HG03280 (cell line): ENCODE measurements at regions not wholly inside any gene's neighbourhood (a gene's known extent, or its start where the extent isn't known, plus 50 kb on each side); places are given as distances from the start of the nearest gene placed in this dataset.
"Not testable (repeated sequence)": the region's sequence is repeated elsewhere in the genome, so short reads cannot be mapped to it uniquely, and the experiment has no call there.

Experiments
- ATAC-seq: cut with Tn5 transposase; IDR thresholded peaks from one replicate; pipeline ENCODE4 v1.9.1; 2021; ENCODE audit warnings: mild to moderate bottlenecking, moderate library complexity; ENCODE audit not compliant: unreplicated experiment

GRCh38 chr18:37847544-37847943, 281.9 kb upstream of the CELF4 start:
- ATAC-seq: no peak

- ATAC-seq: no peak
Measured at GRCh38 chr18:37846996-37847395, 281.4 kb upstream of the CELF4 start.

DNA sequence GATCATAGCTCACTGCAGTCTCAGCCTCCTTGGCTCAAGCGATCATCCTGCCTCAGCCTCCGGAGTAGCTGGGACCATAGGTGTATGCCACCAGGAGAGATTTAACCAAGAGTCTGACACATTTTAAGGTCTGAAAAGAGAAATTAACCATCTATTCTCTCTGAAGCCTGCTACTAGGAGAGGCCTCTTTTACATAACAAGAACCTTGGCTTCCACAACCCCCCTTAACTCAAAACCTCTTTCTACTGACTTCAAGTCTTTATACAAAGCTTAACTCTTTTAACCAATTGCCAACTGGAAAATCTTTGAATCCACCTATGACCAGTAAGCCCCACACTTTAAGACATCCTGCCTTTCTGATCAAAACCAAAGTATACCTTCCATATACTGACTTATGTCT, 279.9 kb upstream of the CELF4 start:
- no peak for ATAC-seq

DNA sequence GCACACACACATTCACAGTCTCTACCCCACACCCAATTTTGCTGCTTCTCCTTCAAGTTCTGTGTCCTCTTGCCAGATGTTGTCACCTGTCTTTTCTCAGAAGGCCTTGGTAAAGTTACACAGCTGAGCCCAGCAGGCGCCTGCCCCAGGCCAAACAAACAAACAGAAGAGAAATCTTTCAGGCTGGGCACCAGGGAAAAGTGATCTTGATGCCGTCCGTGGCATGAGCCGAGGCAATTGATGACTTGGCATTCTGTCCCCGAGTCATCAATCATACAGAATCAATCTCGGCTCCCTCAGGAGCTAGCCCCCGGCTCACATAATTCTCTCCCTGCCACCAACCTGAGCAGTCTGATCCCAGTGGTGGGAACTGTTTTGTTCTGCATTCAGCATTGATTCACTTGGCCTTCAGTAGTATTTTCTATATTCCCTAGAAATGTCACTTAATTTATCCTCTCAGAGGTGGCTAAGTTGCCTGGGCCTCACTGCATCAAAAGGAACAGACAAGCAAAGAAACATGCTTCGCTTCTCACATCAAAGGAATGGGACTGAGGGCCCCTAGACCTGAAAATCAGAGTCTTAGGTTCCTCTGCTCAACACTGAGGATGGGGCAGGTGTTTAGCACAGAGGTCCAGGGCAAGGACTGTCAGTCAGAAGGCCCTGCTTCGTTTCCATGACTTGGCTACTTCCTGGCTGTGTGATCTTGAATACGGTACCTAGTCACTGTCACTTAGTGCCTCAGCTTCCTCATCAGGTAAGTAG, 278.8 kb upstream of the CELF4 start:
- ATAC-seq: no peak

GRCh38 chr18:37838083-37838482, 272.5 kb upstream of the CELF4 start:
- ATAC-seq: no peak

- ATAC-seq: no peak
Measured at GRCh38 chr18:37836071-37836970, 270.7 kb upstream of the CELF4 start.

DNA sequence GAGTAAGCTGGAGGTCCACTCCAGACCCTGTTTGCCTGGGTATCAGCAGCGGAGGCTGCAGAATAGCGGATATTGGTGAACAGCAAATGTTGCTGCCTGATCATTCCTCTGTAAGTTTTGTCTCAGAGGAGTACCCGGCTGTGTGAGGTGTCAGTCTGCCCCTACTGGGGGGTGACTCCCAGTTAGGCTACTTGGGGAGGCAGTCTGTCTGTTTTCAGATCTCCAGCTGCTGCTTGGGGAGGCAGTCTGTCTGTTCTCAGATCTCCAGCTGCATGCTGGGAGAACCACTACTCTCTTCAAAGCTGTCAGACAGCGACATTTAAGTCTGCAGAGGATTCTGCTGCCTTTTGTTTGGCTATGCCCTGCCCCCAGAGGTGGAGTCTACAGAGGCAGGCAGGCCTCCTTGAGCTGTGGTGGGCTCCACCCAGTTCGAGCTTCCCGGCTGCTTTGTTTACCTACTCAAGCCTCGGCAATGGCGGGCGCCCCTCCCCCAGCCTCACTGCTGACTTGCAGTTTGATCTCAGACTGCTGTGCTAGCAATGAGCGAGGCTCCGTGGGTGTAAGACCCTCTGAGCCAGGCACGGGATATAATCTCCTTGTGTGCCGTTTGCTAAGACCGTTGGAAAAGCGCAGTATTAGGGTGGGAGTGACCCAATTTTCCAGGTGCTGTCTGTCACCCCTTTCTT, 266.6 kb upstream of the CELF4 start:
- not testable (repeated sequence) for ATAC-seq

DNA sequence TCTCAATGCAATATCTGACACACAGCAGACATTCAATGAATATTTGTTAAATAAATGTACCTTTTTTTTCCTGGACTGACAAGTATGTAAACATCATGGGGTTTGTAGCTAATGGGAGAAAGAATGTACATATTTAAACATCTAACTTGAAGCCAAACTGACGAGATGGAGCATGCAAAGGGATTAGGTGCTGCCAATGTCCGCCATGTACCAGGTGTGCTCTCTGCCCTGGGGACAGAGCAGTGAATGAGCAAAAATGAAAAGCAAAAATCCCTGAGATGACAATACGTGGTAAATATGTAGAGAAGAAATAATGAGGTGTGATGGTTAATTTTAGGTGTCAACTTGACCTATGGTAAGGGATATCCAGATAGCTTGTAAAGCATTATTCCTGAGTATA, 247.4 kb upstream of the CELF4 start:
- no peak for ATAC-seq

- no peak for ATAC-seq
Measured at GRCh38 chr18:37805773-37806404, 240.3 kb upstream of the CELF4 start.

DNA sequence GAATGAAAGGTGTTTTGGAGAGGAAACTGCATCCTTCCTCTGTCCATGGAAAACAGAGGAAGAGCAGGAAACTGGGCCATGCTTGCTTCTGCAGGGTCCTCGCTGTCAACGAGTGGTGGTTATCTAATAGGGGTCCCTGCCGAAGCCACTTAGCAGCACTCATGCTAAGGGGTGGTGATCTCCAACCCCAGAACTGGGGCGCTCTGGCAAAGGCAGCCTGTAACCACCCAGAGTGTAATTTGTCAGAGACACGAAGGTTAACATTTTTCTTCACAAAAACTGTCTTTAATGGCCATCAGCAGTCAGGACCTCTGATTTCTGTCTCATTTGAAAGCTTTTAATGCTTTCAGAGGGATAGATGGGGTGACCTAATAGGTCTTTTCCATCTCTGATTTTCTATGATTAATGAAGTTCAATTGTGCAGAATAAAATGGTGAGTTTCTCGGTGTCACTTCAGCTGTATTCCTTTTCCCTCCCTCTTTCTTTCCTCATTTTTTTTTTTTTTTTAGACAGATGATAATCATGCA, 231.3 kb upstream of the CELF4 start:
- ATAC-seq: no peak

- ATAC-seq: no peak
Measured at GRCh38 chr18:37787452-37787851, 221.9 kb upstream of the CELF4 start.

DNA sequence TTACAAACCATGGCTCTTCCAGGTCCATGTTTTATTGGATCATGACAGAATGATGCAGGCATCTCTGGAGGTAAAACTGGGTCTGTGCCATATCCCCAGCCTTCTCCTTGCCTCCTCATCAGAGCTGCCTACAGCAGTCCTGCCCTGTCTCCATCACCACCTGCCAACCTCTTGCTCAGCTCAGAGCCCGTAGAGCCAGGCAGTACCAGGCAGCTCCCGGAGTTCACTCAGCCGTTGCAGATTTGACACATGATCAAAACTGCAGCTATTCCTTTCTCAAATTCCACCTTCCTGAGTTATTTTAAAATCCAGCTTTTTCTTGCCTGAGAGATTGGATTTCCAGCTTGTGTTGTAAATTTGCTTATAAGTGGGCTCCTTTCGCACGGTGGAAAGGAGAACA, 218.2 kb upstream of the CELF4 start:
- ATAC-seq: no peak

DNA sequence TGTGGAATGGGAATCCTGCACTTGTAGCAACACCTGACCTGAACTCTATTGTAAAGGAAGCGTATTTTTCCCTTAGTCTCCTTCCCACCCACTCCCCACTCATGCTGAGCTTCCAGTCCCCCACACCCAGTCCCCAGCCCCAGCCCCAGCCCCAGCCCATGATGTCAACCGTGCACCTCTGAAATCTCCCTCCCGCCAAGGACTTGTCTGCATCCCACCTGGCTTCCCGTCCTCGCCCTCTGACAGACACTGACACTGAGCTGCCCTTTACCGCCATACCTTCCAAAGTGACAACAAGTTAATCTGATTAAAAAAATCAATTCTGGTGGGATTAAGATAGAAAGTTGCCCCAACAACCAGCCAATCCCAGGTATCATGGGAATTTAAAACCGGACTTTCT, 213.6 kb upstream of the CELF4 start:
- ATAC-seq: no peak

DNA sequence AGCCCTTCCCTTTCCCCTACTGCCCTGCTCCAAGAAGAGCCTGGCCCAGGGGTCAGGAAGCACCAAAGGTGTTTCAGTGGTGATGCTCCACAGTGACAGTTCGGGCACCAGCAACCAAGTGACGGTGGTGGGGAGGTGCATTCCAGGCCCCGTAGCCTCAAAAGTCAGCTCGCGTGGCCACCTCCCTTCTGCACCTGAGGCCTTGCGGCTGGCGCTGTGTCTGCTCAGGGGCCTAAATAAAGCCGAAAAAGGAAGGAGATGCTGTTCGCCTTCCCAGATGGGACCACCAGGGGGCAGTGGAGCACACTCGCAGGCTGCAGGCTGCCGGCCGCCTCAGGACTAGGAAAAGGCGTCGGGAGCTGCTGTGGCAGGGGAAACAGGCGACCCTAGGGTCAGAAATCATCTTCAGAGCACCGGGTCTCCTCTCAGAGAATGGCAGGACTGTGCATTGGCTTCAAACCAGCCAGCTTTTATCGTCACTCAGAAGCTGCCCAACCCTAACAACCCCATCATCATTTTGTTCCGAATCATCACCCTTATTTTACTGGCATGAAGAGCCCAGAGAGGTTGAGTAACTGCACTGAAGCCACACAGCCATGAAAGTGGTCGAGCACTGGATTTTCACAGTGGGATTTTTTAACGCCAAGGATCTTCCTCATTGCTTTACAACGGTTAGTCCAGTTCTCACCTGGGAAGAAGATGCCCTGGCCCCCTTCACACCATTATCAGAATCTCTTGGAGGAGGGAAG, 213.0 kb upstream of the CELF4 start:
- peak; percentile 50 for ATAC-seq

- ATAC-seq: no peak
Measured at GRCh38 chr18:37769826-37770225, 204.2 kb upstream of the CELF4 start.

DNA sequence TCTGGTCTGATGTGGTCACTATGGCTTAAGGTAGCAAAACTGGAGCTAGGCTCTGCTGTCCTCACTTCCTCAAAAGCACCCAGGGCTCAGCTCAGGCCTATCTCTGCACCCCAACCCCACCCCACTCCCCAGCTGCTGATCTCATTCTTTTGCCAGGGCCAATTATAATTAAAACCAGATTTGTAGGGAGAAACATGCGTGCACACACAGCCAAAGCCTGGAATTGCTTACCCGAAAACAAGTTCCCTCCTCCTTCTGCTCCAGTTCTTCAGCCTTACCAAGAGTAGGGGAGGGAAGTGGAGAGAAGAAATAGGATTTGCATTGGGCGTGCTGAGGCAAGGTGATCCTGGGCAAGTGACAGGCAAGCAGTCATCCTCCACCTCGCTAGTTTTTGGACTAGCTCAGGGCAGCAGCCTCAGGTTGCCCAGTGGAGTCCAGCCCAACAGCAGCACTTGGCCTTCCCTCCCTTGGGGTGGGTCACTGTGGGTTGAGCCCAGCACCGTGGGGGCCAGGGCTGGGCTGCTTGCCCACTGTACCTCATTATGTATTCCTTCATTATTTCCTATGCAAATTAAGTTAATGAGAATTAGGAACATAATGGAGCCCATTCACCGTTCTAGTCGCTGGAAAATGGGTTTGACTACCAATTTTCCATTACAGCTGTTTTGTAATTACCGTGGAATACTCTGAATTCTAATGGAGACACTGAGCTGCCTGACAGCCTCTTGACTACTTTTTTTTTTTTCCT, 199.1 kb upstream of the CELF4 start:
- no peak for ATAC-seq

DNA sequence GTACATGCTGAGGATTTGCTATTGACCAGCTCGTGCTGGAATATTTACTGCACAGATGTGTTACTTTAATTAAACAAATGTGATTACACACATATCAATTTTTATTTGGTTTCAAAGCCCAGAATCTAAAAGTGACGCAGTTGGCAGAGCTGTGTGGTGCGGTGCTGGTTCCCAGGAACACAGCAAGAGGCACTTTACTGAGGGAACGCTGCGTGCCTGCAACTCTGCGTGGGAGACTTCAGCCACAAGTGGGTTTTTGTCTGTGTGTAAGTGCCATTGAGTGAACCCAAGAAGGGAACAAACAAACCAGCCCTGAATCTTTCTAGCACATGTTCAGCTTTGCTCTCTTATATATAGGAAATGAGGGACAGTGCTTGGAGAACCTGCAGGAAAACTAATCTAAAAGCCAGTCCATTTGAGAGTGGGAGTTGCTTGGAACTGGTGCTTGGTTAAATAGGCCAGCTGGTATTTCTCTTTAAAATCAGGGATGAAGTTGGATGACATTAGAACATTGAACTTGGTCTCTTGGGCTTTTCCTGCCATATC, 196.6 kb upstream of the CELF4 start:
- no peak for ATAC-seq

GRCh38 chr18:37754141-37754540, 188.5 kb upstream of the CELF4 start:
- ATAC-seq: no peak

- ATAC-seq: no peak
Measured at GRCh38 chr18:37742436-37742835, 176.8 kb upstream of the CELF4 start.
